Ovary (tissue), 7 donors: ENCODE measurements at regions not wholly inside any gene's neighbourhood (a gene's known extent, or its start where the extent isn't known, plus 50 kb on each side); places are given as distances from the start of the nearest gene placed in this dataset.
"Not testable (repeated sequence)": the region's sequence is repeated elsewhere in the genome, so short reads cannot be mapped to it uniquely, and the experiment has no call there.

Experiments
- DNase-seq, 5 donors: peaks; one replicate each; pipeline ENCODE4 v3.0.0-alpha.2; 2019 to 2020
- H3K27ac ChIP-seq, 2 donors: fragments of 200-600 bp; one replicate each; pipeline versions ENCODE4 v1.5.1 to v1.8.0; 2019 to 2022
- H3K27me3 ChIP-seq: fragments of 200-600 bp; one replicate; pipeline ENCODE4 v1.8.0; 2022
- H3K36me3 ChIP-seq: fragments of 200-600 bp; sonication (generic); one replicate; pipeline ENCODE4 v1.5.1; 2019
- H3K4me1 ChIP-seq: one replicate; pipeline ENCODE4 v1.8.1; 2013; ENCODE audit warnings: mild to moderate bottlenecking, moderate library complexity; ENCODE audit not compliant: insufficient read depth
- H3K4me3 ChIP-seq: fragments of 200-600 bp; sonication (generic); one replicate; pipeline ENCODE4 v1.5.1; 2017
- H3K9me3 ChIP-seq, 2 donors: fragments of 200-600 bp in 1 of 2; sonication (generic) in 1 of 2; one replicate each; pipeline versions ENCODE4 v1.5.1 to v1.8.1; 2013 to 2019; ENCODE audit warnings: mild to moderate bottlenecking in 1 of 2, moderate library complexity in 1 of 2
- EP300 ChIP-seq: sonication (generic); formaldehyde crosslinking; IDR thresholded peaks from one replicate; pipeline ENCODE4 v1.6.1; 2017; ENCODE audit warnings: antibody characterized with exemption
- POLR2A ChIP-seq: fragments of 450-650 bp; IDR thresholded peaks from one replicate; pipeline ENCODE4 v1.6.1; 2017; ENCODE audit warnings: antibody characterized with exemption, mild to moderate bottlenecking, moderate library complexity
- WGBS, 3 donors: extraction: QIAGEN DNeasy Blood & Tissue Kit in 1 of 3; methylation state at CpG; one replicate each; pipeline versions ENCODE4 v1.1.5 to v1.1.7; 2013 to 2017; 5-methylcytosine and 5-hydroxymethylcytosine counted together
- intact Hi-C, 4 donors: fragments of 100-400 bp; cut with DNase I; formaldehyde crosslinking; loops; one replicate each; pipeline versions ENCODE4 v1.11.0 to v1.15.1; 2022 to 2023
- TF ChIP-seq, protein P1 (sequence below), 3 donors: fragments of 450-650 bp in 2 of 3; fragments of 200-600 bp in 1 of 3; IDR thresholded peaks; one replicate each; pipeline versions ENCODE4 v1.5.1 to v1.8.0; 2016 to 2022; ENCODE audit warnings: antibody characterized with exemption in 3 of 3, mild to moderate bottlenecking in 1 of 3
- donor health status: DM: no; HTN: no; CAD: no; lungs with moderate emphysema.
- donor health status: DM: no; HTN: no; CAD: no.
- donor health status: Bipolar disorder and iron deficiency.
- donor health status: DM: no; HTN: no; CAD: no.
- donor health status: DM: yes; HTN: yes; CAD: no.

DNA sequence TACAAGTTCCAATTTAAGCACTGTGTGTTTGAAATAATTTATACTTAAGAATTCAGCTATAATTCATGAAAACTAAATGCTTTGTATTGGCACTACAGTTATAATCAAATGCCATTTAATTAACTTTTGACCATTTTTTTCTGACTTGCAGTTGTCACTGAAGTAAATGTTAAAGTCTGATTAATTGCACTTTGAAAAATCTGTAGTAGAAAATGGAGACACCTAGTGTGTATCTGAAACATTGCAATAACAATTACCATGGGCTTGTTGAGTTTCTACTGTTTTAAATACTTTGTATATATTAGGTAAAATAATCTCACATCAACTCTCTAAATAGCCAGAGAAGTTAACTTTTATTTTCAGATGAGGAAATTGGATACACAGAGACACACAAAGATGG, 458.6 kb upstream of the FSIP2 start:
- DNase-seq: no peak

DNA sequence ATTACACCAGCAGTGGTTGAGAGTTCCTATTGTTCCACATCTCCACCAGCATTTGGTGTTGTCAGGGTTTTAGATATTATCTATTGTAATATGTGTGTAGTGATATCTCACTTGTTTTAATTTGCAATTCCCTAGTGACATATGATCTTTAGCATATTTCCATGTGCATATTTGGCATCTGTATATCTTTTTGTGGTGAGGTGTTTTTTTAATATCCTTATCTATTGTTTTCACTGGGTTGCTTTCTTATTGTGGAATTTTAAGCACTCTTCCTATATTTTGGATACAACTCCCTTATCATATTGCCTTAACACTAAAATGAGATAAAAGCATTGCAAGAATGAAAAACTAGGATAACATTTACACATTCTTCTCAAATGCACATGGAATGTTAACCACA, 453.9 kb upstream of the FSIP2 start:
- Histone ChIP-seq H3K27ac (no peak overlapping the region), H3K4me3 (no peak overlapping the region), H3K9me3 (no peaks in the 10 kb centered on the region), H3K27me3 (no peaks in the 10 kb centered on the region), H3K4me1 (no peaks in the 10 kb centered on the region), H3K36me3 (no peaks in the 10 kb centered on the region)
- intact Hi-C loops: no loop called here
- no peak for DNase-seq
- TF ChIP-seq EP300: no peak
- no peak for TF ChIP-seq POLR2A

More for the DNA sequence above, 458.6 kb upstream of the FSIP2 start:
- H3K9me3 ChIP-seq: no peaks in the 10 kb centered on the region
- H3K4me3 ChIP-seq: no peak overlapping the region
- no peaks in the 10 kb centered on the region for H3K4me1 ChIP-seq
- peaks cover 2% of the 10 kb centered on the region for H3K27me3 ChIP-seq
- no peaks in the 10 kb centered on the region for H3K36me3 ChIP-seq
- TF ChIP-seq, protein P1, sequence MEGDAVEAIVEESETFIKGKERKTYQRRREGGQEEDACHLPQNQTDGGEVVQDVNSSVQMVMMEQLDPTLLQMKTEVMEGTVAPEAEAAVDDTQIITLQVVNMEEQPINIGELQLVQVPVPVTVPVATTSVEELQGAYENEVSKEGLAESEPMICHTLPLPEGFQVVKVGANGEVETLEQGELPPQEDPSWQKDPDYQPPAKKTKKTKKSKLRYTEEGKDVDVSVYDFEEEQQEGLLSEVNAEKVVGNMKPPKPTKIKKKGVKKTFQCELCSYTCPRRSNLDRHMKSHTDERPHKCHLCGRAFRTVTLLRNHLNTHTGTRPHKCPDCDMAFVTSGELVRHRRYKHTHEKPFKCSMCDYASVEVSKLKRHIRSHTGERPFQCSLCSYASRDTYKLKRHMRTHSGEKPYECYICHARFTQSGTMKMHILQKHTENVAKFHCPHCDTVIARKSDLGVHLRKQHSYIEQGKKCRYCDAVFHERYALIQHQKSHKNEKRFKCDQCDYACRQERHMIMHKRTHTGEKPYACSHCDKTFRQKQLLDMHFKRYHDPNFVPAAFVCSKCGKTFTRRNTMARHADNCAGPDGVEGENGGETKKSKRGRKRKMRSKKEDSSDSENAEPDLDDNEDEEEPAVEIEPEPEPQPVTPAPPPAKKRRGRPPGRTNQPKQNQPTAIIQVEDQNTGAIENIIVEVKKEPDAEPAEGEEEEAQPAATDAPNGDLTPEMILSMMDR (IDR thresholded peaks at IDR 0.05): no peak
- TF ChIP-seq POLR2A (no peak), EP300 (no peak)
- H3K27ac ChIP-seq: no peak overlapping the region
- intact Hi-C loops: no loop called here

DNA sequence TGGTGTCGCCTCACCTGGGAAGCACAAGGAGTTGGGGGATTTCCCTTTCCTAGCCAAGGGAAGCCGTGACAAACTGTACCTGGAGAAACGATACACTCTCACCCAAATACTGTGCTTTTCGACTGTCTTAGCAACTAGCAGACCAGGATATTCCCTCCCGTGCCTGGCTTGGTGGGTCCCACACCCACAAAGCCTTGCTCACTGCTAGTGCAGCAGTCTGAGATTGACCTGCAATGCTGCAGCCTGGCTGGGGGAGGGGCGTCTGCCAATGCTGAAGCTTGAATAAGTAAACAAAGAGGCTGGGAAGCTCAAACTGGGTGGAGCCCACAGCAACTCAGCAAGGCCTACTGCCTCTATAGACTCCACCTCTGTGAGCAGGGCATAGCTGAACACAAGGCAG, 448.6 kb upstream of the FSIP2 start:
- DNase-seq, H3K27ac ChIP-seq, H3K36me3 ChIP-seq, H3K27me3 ChIP-seq, H3K9me3 ChIP-seq, intact Hi-C loops, H3K4me3 ChIP-seq, H3K4me1 ChIP-seq: not testable (repeated sequence)
- WGBS, 3 donors: 80 to 89% (median 83%) methylated on average over 6 of the region's 6 CpGs

DNA sequence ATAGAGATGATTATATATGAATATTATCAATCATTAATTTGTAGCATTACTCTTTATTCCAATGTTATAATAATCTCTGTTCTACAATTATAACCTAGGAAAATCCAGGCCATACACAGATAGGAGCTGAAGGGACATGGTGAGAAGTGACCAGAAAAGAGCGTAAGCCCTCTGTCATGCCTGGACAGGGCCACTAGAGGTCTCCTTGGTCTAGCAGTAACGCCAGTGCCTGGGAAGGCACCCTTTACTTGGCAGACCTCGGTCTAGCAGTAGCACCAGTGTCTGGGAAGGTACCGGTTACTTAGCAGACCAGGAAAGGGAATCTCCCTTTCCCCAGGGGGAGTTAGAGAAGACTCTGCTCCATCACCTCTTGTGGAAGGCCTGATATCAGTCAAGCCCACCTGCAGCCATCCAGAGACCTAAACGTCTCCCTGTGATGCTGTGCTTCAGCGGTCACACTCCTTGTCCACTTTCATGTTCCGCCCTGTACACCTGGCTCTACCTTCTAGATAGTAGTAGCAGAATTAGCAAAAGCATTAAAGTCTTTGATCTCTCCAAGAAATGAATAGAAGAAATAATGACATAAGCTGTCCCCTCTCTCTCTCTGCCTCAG, 447.5 kb upstream of the FSIP2 start:
- Histone ChIP-seq H3K4me1 (no peaks in the 10 kb centered on the region), H3K27ac (no peak overlapping the region), H3K4me3 (no peak overlapping the region), H3K36me3 (no peaks in the 10 kb centered on the region), H3K9me3 (no peaks in the 10 kb centered on the region), H3K27me3 (no peaks in the 10 kb centered on the region)
- no peak for TF ChIP-seq POLR2A
- TF ChIP-seq EP300: no peak
- TF ChIP-seq, protein P1 (IDR thresholded peaks at IDR 0.05): no peak
- no peak for DNase-seq
- WGBS, 3 donors: 67 to 70% (median 67%) methylated on average over 7 of the region's 7 CpGs
- intact Hi-C loops: no loop called here

DNA sequence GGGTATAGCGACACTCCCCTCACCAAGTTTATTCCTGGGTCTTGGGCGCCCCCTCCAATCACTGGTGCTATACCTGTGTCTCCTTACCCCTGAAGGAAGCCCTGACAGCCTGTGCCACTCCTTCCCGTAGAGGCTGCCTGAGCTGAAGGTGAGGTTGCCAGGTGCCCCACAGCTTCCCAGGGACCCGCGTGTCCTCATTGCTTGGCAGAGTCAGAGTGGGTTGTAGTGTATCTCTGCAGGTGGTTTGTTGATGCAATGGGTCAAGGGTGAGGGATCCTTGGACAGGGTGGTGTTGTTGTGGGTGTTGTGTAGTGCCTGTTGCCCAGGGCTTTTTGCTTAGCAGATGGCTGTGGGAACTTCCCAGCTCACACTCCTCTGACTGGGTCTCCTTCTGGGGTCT, 438.7 kb upstream of the FSIP2 start:
- intact Hi-C loops: no loop called here
- 81 to 95% (median 87%) methylated on average over 5 of the region's 5 CpGs for WGBS, 3 donors
- TF ChIP-seq POLR2A: no peak
- no peak for TF ChIP-seq EP300
- TF ChIP-seq, protein P1 (IDR thresholded peaks at IDR 0.05): no peak
- DNase-seq: no peak
- Histone ChIP-seq H3K4me3 (no peak overlapping the region), H3K9me3 (no peaks in the 10 kb centered on the region), H3K27me3 (no peaks in the 10 kb centered on the region), H3K4me1 (no peaks in the 10 kb centered on the region), H3K27ac (no peak overlapping the region), H3K36me3 (no peaks in the 10 kb centered on the region)

DNA sequence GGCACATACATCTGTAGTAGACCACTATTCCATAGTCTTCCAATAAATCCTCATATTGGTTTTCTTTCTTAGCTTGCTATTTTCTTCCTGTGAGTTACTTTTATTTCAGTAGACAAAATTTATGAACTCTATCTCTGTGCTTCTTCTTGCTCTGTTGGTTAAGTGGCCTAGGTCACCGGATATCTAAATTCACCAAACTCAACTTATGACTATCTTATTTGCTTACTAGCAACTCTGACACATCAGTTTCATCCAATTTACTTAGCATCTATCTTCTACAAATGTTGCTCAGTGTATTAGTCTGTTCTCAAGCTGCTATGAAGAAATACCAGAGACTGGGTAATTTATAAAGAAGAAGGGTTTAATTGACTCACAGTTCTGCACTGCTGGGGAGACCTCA, 432.5 kb upstream of the FSIP2 start:
- Histone ChIP-seq H3K36me3 (no peaks in the 10 kb centered on the region), H3K4me1 (no peaks in the 10 kb centered on the region), H3K27ac (no peak overlapping the region), H3K4me3 (no peak overlapping the region), H3K27me3 (no peaks in the 10 kb centered on the region), H3K9me3 (no peaks in the 10 kb centered on the region)
- DNase-seq: no peak
- intact Hi-C loops: no loop called here
- no peak for TF ChIP-seq POLR2A
- no peak for TF ChIP-seq EP300
- TF ChIP-seq, protein P1 (IDR thresholded peaks at IDR 0.05): no peak
- WGBS, 3 donors: 87 to 97% (median 94%) methylated on average over 1 of the region's 1 CpG
